ENCODE measurements at regions not wholly inside any gene's neighbourhood (a gene's known extent, or its start where the extent isn't known, plus 50 kb on each side); places are given as distances from the start of the nearest gene placed in this dataset.

GRCh38 chr2:49459314-49459993 lies 305.1 kb upstream of the FSHR start:
- peaks cover under 1% of the 10 kb centered on the region for H3K9me3 ChIP-seq
- TF ChIP-seq POLR2A (IDR thresholded peaks at IDR 0.05) (no peak), EP300 (IDR thresholded peaks at IDR 0.05) (no peak), CTCF (IDR thresholded peaks at IDR 0.05) (no peak), POLR2AphosphoS5 (IDR thresholded peaks at IDR 0.05) (no peak)
- H3K36me3 ChIP-seq, result no peaks in the 10 kb centered on the region
- H3K4me1 ChIP-seq, result no peaks in the 10 kb centered on the region
- H3K27me3 ChIP-seq, result no peaks in the 10 kb centered on the region
- no peak overlapping the region for H3K27ac ChIP-seq
- 77% methylated on average over 3 of the region's 3 CpGs for WGBS
- no peak for DNase-seq (ENCODE audit: low spot score in 2 of 2)
- no peak overlapping the region for H3K4me3 ChIP-seq

- Histone ChIP-seq H3K4me3 (no peak overlapping the region), H3K27ac (no peak overlapping the region), H3K36me3 (no peaks in the 10 kb centered on the region), H3K27me3 (no peaks in the 10 kb centered on the region), H3K9me3 (no peaks in the 10 kb centered on the region), H3K4me1 (no peaks in the 10 kb centered on the region)
- TF ChIP-seq POLR2A (IDR thresholded peaks at IDR 0.05) (no peak), CTCF (IDR thresholded peaks at IDR 0.05) (no peak), POLR2AphosphoS5 (IDR thresholded peaks at IDR 0.05) (no peak), EP300 (IDR thresholded peaks at IDR 0.05) (no peak)
- no peak for DNase-seq (ENCODE audit: low spot score in 2 of 2)
- 89% methylated on average over 3 of the region's 3 CpGs for WGBS
Measured at GRCh38 chr2:49444005-49444404, 289.7 kb upstream of the FSHR start.

GRCh38 chr2:49426996-49427395 lies 272.7 kb upstream of the FSHR start:
- Histone ChIP-seq H3K9me3 (no peaks in the 10 kb centered on the region), H3K27ac (no peak overlapping the region), H3K4me1 (no peaks in the 10 kb centered on the region), H3K4me3 (no peak overlapping the region), H3K36me3 (no peaks in the 10 kb centered on the region), H3K27me3 (no peaks in the 10 kb centered on the region)
- no peak for DNase-seq (ENCODE audit: low spot score in 2 of 2)
- TF ChIP-seq CTCF (IDR thresholded peaks at IDR 0.05) (no peak), EP300 (IDR thresholded peaks at IDR 0.05) (no peak), POLR2AphosphoS5 (IDR thresholded peaks at IDR 0.05) (no peak), POLR2A (IDR thresholded peaks at IDR 0.05) (no peak)
- 68% methylated on average over 4 of the region's 4 CpGs for WGBS

- Histone ChIP-seq H3K4me1 (no peaks in the 10 kb centered on the region), H3K27ac (no peak overlapping the region), H3K4me3 (no peak overlapping the region), H3K9me3 (no peaks in the 10 kb centered on the region), H3K27me3 (no peaks in the 10 kb centered on the region), H3K36me3 (no peaks in the 10 kb centered on the region)
- TF ChIP-seq POLR2AphosphoS5 (IDR thresholded peaks at IDR 0.05) (no peak), EP300 (IDR thresholded peaks at IDR 0.05) (no peak), POLR2A (IDR thresholded peaks at IDR 0.05) (no peak), CTCF (IDR thresholded peaks at IDR 0.05) (no peak)
- no peak for DNase-seq (ENCODE audit: low spot score in 2 of 2)
Measured at GRCh38 chr2:49416252-49416651, 261.9 kb upstream of the FSHR start.

- no peak for TF ChIP-seq EP300 (IDR thresholded peaks at IDR 0.05)
- no peak for TF ChIP-seq POLR2AphosphoS5 (IDR thresholded peaks at IDR 0.05)
- no peak for TF ChIP-seq CTCF (IDR thresholded peaks at IDR 0.05)
- TF ChIP-seq POLR2A (IDR thresholded peaks at IDR 0.05), result no peak
- H3K36me3 ChIP-seq, result no peaks in the 10 kb centered on the region
- no peak for DNase-seq (ENCODE audit: low spot score in 2 of 2)
Measured at GRCh38 chr2:49404108-49404507, 249.8 kb upstream of the FSHR start.

More at GRCh38 chr2:49404108-49404507, 249.8 kb upstream of the FSHR start:
- no peaks in the 10 kb centered on the region for H3K4me1 ChIP-seq
- no peaks in the 10 kb centered on the region for H3K9me3 ChIP-seq
- H3K27ac ChIP-seq, result no peak overlapping the region
- no peaks in the 10 kb centered on the region for H3K27me3 ChIP-seq
- WGBS, result 57% methylated on average over 4 of the region's 4 CpGs
- H3K4me3 ChIP-seq, result no peak overlapping the region
